ENCODE measurements at regions not wholly inside any gene's neighbourhood (a gene's known extent, or its start where the extent isn't known, plus 50 kb on each side); places are given as distances from the start of the nearest gene placed in this dataset.
"Not testable (repeated sequence)": the region's sequence is repeated elsewhere in the genome, so short reads cannot be mapped to it uniquely, and the experiment has no call there.

- not testable (repeated sequence) for DNase-seq (ENCODE audit: low spot score)
These were observed 115.7 kb upstream of the AKAP13 start for GRCh38 chr15:85264614-85265190.

- not testable (repeated sequence) for DNase-seq (ENCODE audit: low spot score)
These were observed 113.1 kb upstream of the AKAP13 start for GRCh38 chr15:85267158-85267857.

DNA sequence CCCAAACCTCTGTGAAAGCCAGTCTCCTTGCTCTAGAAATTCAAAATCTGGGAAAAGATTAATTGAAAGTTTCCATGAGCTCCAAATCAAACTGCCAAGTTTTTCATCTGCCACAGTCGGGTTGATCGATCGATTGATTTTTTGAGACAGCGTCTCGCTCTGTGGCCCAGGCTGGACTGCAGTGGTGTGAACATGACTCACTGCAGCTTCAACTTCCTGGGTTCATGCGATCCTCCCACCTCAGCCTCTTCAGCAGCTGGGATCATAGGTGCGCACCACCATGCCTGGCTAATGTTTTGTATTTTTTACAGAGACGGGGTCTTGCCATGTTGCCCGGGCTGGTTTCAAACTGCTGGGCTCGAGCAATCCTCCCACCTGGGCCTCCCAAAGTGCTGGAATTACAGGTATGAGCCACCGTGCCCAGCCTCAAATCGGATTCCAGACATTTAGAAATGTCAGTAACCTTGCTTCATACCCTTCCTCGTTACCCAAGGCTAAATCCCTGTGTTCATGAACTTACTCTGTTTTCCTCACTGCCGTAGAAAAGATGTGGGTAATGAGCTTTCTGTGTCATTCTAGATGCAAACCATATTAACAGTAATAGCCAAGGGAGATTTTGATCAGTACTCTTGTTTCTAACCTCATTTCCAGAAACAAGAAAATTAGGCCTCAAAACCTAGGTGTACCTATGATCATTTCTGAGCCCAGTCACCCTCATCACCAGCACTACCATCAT, 105.9 kb upstream of the AKAP13 start:
- DNase-seq (ENCODE audit: low spot score): no peak

GRCh38 chr15:85276508-85276907, 103.9 kb upstream of the AKAP13 start:
- no peak for DNase-seq (ENCODE audit: low spot score)

- DNase-seq (ENCODE audit: low spot score): no peak
These were observed 103.5 kb upstream of the AKAP13 start for GRCh38 chr15:85276921-85277320.

- DNase-seq (ENCODE audit: low spot score): no peak
These were observed 102.5 kb upstream of the AKAP13 start for GRCh38 chr15:85277847-85278370.

GRCh38 chr15:85280203-85280602, 100.2 kb upstream of the AKAP13 start:
- no peak for DNase-seq (ENCODE audit: low spot score)

GRCh38 chr15:85281293-85281882, 99.0 kb upstream of the AKAP13 start:
- DNase-seq (ENCODE audit: low spot score): no peak

DNA sequence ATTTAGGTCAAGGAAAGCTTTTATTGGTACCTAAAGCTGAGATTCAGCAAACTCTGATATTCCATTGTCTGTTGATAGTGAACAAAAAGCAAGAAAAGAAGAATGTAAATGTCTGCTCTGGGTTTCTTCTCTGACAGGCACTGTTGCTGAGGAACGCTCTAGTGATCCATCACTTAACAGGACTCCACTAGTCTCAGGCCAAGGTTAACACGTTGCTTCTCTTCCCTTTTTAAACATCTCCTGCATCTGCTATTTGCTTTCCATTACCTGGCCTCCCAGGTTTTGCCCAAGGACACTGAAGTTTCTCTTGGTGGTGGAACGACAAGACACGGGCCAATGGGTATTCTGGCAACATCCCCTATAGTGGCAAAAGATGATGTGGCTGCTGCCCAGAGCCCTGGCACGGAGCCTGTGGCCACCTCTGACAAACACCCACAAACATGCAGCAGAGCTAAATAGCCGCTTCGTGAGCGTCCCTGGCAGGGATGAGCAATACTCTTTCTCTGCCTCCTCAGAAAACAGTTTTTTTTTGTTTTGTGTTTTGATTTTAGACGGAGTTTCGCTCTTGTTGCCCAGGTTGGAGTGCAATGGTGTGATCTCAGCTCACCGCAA, 97.8 kb upstream of the AKAP13 start:
- no peak for DNase-seq (ENCODE audit: low spot score)

DNA sequence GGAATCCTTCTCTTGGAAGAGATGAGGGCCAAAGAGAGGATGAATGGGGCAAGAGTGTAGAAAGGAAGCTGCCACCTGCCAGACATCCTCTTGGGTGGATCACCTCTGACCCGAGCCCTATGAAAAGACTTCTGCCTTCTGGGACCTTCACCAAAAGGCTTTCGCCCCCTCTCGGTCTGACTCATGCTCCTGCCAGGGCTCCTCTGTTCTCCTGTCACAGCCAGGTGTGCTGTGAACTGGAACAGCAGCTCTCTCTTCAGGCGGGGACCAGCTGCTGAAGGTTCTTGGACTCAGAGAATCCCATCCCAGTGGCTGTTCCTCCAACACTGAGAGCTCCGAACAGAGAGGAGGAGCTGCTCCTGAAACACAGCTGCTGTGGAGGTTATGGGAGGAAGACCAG, 96.6 kb upstream of the AKAP13 start:
- DNase-seq (ENCODE audit: low spot score): not testable (repeated sequence)

GRCh38 chr15:85284497-85284896, 95.9 kb upstream of the AKAP13 start:
- DNase-seq (ENCODE audit: low spot score): no peak

- DNase-seq (ENCODE audit: low spot score): no peak
These were observed 90.6 kb upstream of the AKAP13 start for GRCh38 chr15:85289677-85290365.

DNA sequence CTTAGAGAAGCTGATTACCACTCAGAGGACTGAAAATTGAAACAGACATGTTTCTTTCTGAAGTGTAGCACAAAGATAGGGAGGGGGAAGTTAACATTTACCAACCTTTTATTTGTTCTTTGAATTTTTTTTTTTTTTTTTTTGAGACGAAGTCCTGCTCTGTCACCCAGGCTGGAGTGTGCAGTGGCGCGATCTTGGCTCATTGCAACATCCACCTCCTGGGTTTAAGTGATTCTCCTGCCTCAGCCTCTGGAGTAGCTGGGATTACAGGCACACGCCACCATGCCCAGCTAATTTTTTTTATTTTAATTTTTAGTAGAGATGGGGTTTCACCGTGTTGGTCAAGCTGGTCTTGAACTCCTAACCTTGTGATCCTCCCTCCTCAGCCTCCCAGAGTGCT, 87.8 kb upstream of the AKAP13 start:
- not testable (repeated sequence) for DNase-seq (ENCODE audit: low spot score)

- peak; percentile 9 for DNase-seq (ENCODE audit: low spot score)
These were observed 83.6 kb upstream of the AKAP13 start for GRCh38 chr15:85296615-85297402.

DNA sequence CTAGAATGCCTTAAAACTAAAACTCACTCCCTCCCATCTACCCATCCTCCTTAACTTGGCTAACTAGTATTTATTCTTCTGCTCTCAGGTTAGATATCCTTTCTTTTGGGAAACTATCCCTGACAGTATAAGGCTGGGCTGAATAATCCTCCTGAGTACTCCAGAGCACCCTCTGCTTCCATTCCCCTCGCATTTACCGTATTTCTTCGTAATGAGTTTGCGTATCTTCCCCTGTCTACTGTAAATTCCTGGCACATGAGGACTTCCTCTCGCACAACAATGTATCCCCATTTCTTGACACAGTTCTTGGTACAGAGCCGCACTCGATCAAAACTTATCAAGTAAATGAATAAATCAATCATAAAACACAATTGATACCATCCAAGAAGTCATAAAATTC, 82.9 kb upstream of the AKAP13 start:
- no peak for DNase-seq (ENCODE audit: low spot score)

- DNase-seq (ENCODE audit: low spot score): no peak
These were observed 82.0 kb upstream of the AKAP13 start for GRCh38 chr15:85298366-85298765.

- DNase-seq (ENCODE audit: low spot score): no peak
These were observed 81.5 kb upstream of the AKAP13 start for GRCh38 chr15:85298941-85299340.

GRCh38 chr15:85302271-85302670, 78.1 kb upstream of the AKAP13 start:
- no peak for DNase-seq (ENCODE audit: low spot score)

DNA sequence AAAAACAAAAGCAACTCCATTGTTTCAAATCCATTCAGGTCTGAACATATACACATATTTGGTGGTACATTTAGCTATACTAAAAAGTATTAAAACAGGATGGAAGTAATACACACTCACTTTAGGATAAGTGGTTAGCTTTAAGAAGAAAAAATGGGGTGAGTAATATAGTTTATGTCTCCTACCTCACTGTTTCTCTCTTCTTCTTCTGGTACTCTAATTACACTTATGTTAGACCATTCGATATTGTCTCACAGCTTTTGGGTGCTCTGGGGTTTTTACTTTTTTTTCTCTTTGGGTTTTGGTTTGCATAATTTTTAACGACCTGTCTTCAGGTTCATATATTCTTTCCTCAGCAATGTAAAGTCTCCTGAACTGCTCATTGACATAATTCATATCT, 75.4 kb upstream of the AKAP13 start:
- no peak for DNase-seq (ENCODE audit: low spot score)

GRCh38 chr15:85306946-85307686, 73.3 kb upstream of the AKAP13 start:
- no peak for DNase-seq (ENCODE audit: low spot score)
